ENCODE measurements at regions not wholly inside any gene's neighbourhood (a gene's known extent, or its start where the extent isn't known, plus 50 kb on each side); places are given as distances from the start of the nearest gene placed in this dataset.

DNA sequence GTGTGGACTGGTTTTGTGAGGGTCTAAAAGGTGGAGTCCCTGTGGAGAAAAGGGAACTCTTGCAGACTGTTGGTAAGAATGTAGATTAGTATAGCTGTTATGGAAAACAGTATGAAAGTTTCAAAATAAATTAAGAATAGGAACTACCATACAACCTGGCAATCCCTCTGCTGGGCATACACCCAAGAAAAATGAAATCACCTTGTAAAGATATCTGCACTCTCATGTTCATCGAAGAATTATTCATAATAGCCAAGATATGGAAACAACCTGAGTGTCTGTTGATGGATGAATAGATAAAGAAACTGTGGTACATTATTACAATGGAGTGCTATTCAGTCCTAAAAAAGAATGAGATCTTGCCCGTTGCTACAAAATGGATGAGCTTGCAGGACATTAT, 109.6 kb downstream of the TBX19 start:
- TF ChIP-seq, protein P1, sequence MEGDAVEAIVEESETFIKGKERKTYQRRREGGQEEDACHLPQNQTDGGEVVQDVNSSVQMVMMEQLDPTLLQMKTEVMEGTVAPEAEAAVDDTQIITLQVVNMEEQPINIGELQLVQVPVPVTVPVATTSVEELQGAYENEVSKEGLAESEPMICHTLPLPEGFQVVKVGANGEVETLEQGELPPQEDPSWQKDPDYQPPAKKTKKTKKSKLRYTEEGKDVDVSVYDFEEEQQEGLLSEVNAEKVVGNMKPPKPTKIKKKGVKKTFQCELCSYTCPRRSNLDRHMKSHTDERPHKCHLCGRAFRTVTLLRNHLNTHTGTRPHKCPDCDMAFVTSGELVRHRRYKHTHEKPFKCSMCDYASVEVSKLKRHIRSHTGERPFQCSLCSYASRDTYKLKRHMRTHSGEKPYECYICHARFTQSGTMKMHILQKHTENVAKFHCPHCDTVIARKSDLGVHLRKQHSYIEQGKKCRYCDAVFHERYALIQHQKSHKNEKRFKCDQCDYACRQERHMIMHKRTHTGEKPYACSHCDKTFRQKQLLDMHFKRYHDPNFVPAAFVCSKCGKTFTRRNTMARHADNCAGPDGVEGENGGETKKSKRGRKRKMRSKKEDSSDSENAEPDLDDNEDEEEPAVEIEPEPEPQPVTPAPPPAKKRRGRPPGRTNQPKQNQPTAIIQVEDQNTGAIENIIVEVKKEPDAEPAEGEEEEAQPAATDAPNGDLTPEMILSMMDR (IDR thresholded peaks at IDR 0.05), result no peak
- intact Hi-C loops (cut with DNase I), result no loop called here
- Histone ChIP-seq H3K27ac (no peak overlapping the region), H3K9me3 (no peaks in the 10 kb centered on the region), H3K9ac (ENCODE audit: low read depth in 2 of 2, low read length in 2 of 2) (no peak overlapping the region), H3K27me3 (no peaks in the 10 kb centered on the region), H3K4me1 (no peaks in the 10 kb centered on the region), H3K36me3 (no peaks in the 10 kb centered on the region), H3K4me3 (no peak overlapping the region)
- no peak for DNase-seq

DNA sequence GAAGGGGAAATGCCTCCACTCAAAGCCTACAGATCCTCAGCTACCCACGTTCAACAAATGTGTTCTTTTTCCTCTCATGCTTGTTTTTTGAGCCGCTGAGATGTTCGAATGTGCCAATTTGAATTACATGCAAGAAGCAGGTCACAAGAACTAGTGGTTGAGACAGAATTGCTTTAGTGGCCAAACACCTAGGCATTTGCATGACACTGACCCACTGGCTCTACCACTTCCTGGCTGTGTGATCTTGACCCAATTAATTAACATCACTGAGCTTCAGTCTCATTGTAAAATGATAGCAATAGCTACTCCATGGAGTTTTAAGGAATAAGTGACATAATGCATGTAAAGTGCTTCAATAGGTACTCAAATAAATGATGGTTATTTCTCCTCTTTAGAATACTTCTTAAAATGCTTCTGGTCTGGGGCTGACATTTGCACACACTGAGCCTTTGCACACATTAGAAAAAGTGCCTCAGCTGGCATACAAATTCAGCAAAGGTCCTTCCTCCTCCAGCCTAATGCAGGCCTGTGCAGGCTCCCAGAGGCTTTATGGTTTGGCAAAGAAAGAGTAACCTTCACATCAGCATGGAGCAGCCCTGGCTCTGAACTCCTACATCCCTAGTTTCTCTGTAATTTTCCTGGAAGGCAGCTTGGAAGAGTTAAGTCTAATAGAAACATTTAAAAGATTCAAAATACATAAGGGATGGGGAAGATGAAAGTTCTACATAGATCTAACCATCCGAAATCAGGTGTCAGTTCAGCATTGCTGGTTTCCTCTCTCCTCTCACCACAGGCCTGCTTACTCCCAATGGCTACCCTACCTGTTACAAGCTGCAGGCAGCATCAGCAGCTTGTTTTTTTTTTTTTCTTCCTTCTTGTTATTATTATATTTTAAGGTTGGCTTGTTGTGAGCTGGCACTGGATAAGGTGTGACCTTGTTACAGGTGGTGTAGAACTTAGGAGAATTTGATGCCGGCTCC, 107.4 kb downstream of the TBX19 start:
- no peak overlapping the region for H3K9ac ChIP-seq (ENCODE audit: low read depth in 2 of 2, low read length in 2 of 2)
- no peak overlapping the region for H3K4me3 ChIP-seq
- H3K27ac ChIP-seq, result no peak overlapping the region
- H3K4me1 ChIP-seq, result no peaks in the 10 kb centered on the region
- H3K9me3 ChIP-seq, result no peaks in the 10 kb centered on the region
- DNase-seq, result no peak
- intact Hi-C loops (cut with DNase I), result no loop called here
- TF ChIP-seq, protein P1 (IDR thresholded peaks at IDR 0.05), result no peak
- no peaks in the 10 kb centered on the region for H3K36me3 ChIP-seq
- H3K27me3 ChIP-seq, result no peaks in the 10 kb centered on the region

DNA sequence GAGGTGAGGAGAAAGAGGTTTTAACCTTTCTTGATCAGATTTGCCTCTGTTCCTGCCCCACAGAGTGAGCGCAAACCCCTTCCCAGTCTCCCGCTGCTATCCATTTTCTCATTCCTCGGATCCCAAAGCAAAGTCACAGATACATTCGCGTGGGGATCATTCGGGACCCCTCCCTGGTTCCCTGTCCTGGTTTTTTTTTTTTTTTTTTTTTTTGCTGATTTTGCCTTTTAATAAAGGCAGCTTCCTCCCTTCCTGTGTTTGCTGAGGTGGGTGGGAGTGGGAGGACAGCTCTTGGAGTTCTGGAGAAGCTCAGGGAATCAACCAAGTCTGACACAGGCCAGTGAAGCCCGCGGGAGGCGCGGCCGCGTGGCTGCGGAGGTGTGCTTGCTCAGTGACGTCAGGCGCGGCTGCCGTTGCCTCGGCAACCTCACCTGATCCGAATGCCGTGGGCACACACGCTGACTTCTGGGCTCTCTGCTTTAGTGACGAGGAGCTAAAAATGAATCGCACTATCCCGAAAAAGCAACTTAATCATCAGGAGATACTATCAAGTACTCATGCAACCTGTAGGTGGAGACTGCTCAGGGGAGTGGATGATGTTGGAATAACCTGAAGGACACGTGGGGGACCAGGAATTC, 106.4 kb downstream of the TBX19 start:
- Histone ChIP-seq H3K4me3 (no peak overlapping the region), H3K27ac (no peak overlapping the region), H3K4me1 (no peaks in the 10 kb centered on the region), H3K9me3 (no peaks in the 10 kb centered on the region), H3K9ac (ENCODE audit: low read depth in 2 of 2, low read length in 2 of 2) (no peak overlapping the region), H3K36me3 (no peaks in the 10 kb centered on the region), H3K27me3 (no peaks in the 10 kb centered on the region)
- TF ChIP-seq, protein P1 (IDR thresholded peaks at IDR 0.05), result no peak
- peak; percentile 54 for DNase-seq
- intact Hi-C loops (cut with DNase I), result no loop called here

DNA sequence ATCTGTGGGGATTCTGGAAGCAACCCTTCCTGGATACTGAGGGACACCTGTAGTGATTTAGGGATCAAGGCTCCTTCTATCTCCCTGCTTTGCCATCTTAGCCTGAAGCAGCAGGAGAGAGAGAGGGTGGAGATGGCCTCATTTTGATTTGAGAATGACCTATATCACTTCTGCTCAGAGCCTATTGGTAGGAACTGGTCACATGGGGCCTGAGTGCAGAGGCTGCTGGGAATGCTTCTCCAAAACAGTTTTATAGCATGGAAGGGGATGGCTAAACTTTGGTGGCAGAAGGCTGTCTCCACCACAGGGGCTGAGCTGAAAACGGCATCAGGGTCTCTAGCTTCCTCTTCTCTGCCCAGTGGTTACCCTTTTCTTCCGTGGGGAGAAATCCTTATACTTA, 105.8 kb downstream of the TBX19 start:
- Histone ChIP-seq H3K9ac (ENCODE audit: low read depth in 2 of 2, low read length in 2 of 2) (no peak overlapping the region), H3K4me1 (no peaks in the 10 kb centered on the region), H3K9me3 (no peaks in the 10 kb centered on the region), H3K36me3 (no peaks in the 10 kb centered on the region), H3K27ac (no peak overlapping the region), H3K27me3 (no peaks in the 10 kb centered on the region), H3K4me3 (no peak overlapping the region)
- no peak for DNase-seq
- intact Hi-C loops (cut with DNase I), result no loop called here
- TF ChIP-seq, protein P1 (IDR thresholded peaks at IDR 0.05), result no peak

DNA sequence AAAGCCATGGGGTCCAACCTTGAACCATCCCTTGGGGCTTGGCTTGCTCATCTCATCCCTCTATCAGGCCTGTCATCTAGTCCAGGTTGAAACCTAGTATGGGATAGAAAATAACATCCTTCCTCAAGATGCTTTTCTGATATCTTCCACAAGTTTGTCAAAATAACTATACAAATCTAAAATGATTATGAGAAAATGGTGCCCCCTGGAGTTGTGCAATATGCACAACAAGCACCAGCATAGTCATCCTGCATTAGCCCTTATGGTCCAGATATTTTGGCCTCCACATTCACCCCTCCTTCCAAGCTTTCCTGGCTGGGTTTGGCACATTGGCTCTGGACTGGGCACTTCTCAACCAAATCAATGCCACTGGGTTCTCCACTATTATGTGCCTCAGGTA, 101.2 kb downstream of the TBX19 start:
- intact Hi-C loops (cut with DNase I), result no loop called here
- no peak overlapping the region for H3K9ac ChIP-seq (ENCODE audit: low read depth in 2 of 2, low read length in 2 of 2)
- no peak overlapping the region for H3K27ac ChIP-seq
- no peaks in the 10 kb centered on the region for H3K36me3 ChIP-seq
- H3K4me3 ChIP-seq, result no peak overlapping the region
- TF ChIP-seq, protein P1 (IDR thresholded peaks at IDR 0.05), result no peak
- no peaks in the 10 kb centered on the region for H3K27me3 ChIP-seq
- H3K4me1 ChIP-seq, result no peaks in the 10 kb centered on the region
- H3K9me3 ChIP-seq, result no peaks in the 10 kb centered on the region
- no peak for DNase-seq
